Neural progenitor cell (in vitro differentiated cells): ENCODE measurements at regions not wholly inside any gene's neighbourhood (a gene's known extent, or its start where the extent isn't known, plus 50 kb on each side); places are given as distances from the start of the nearest gene placed in this dataset.

Source experiments
- CTCF ChIP-seq: fragments of 200-600 bp; sonication (generic); IDR thresholded peaks from 2 replicates; pipeline ENCODE4 v1.5.1; 2017; ENCODE audit warnings: antibody characterized with exemption, mild to moderate bottlenecking
- EZH2 ChIP-seq: fragments of 200-600 bp; sonication (generic); IDR thresholded peaks from 2 replicates; pipeline ENCODE4 v1.6.1; 2017; ENCODE audit warnings: antibody characterized with exemption, mild to moderate bottlenecking, moderate library complexity

DNA sequence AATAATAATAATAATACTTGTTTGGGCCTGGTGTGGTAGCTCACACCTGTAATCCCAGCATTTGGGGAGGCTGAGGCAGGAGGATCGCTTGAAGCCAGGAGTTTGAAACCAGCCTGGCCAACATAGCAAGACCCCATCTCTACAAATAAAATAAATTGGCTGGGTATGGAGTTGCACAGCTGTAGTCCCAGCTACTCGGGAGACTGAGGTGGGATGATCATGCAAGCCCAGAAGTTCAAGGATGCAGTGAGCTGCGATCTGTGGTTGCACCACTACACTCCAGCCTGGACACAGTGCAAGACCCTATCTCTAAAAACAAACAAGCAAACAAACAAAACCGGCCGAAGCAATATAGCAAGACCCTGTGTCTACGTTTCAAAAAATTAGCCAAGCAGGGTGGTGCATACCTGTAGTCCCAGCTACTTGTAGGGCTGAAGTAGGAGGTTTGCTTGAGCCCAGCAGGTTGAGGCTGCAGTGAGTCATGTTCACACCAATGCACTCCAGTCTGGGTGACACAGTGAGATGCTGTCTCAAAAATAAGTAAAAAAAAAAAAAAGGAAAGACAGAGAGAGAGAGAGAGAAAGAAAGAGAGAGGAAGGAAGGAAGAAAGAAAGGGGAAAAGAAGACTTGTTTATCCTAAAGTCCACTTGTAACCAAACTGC, 85.6 kb upstream of the KDM7A start:
- no peak for TF ChIP-seq EZH2
- no peak for TF ChIP-seq CTCF
